ENCODE measurements at regions not wholly inside any gene's neighbourhood (a gene's known extent, or its start where the extent isn't known, plus 50 kb on each side); places are given as distances from the start of the nearest gene placed in this dataset.

- Histone ChIP-seq H3K4me1 (no peaks in the 10 kb centered on the region), H3K27me3 (no peaks in the 10 kb centered on the region), H3K9me3 (no peaks in the 10 kb centered on the region), H3K4me3 (no peak overlapping the region), H3K27ac (replicated peaks in 1 of 4) (no peak overlapping the region), H3K36me3 (no peaks in the 10 kb centered on the region)
- intact Hi-C loops (cut with DNase I), result no loop called here
- DNase-seq (ENCODE audit: extremely low spot score), result no peak
- TF ChIP-seq CTCF (IDR thresholded peaks at IDR 0.05) (no peak), POLR2A (IDR thresholded peaks at IDR 0.05; ENCODE audit: low read depth) (no peak), POLR2AphosphoS5 (IDR thresholded peaks at IDR 0.05) (no peak), EP300 (IDR thresholded peaks at IDR 0.05) (no peak)
- WGBS, result 73% methylated on average over 4 of the region's 4 CpGs
Observed at GRCh38 chr4:179145746-179146525, 1703.7 kb upstream of the AGA start.

GRCh38 chr4:179151770-179152169 is 1709.5 kb upstream of the AGA start:
- no peaks in the 10 kb centered on the region for H3K4me1 ChIP-seq
- no peak for DNase-seq (ENCODE audit: extremely low spot score)
- H3K36me3 ChIP-seq, result no peaks in the 10 kb centered on the region
- H3K27ac ChIP-seq (replicated peaks in 1 of 4), result no peak overlapping the region
- intact Hi-C loops (cut with DNase I), result no loop called here
- WGBS, result 78% methylated on average over 6 of the region's 6 CpGs
- no peak overlapping the region for H3K4me3 ChIP-seq
- no peaks in the 10 kb centered on the region for H3K27me3 ChIP-seq
- no peaks in the 10 kb centered on the region for H3K9me3 ChIP-seq
- no peak for TF ChIP-seq POLR2A (IDR thresholded peaks at IDR 0.05; ENCODE audit: low read depth)
- TF ChIP-seq CTCF (IDR thresholded peaks at IDR 0.05), result no peak
- no peak for TF ChIP-seq POLR2AphosphoS5 (IDR thresholded peaks at IDR 0.05)
- TF ChIP-seq EP300 (IDR thresholded peaks at IDR 0.05), result no peak

GRCh38 chr4:179163147-179163546 is 1720.9 kb upstream of the AGA start:
- TF ChIP-seq POLR2AphosphoS5 (IDR thresholded peaks at IDR 0.05), result no peak

GRCh38 chr4:179164267-179164999 is 1722.2 kb upstream of the AGA start:
- TF ChIP-seq EP300 (IDR thresholded peaks at IDR 0.05), result no peak
- Histone ChIP-seq H3K36me3 (no peaks in the 10 kb centered on the region), H3K27ac (replicated peaks in 1 of 4) (no peak overlapping the region), H3K9me3 (no peaks in the 10 kb centered on the region), H3K4me1 (no peaks in the 10 kb centered on the region), H3K4me3 (no peak overlapping the region), H3K27me3 (no peaks in the 10 kb centered on the region)
- 87% methylated on average over 5 of the region's 5 CpGs for WGBS
- no peak for DNase-seq (ENCODE audit: extremely low spot score)
- intact Hi-C loops (cut with DNase I), result no loop called here

More at GRCh38 chr4:179163147-179163546, 1720.9 kb upstream of the AGA start:
- no peaks in the 10 kb centered on the region for H3K36me3 ChIP-seq
- 67% methylated on average over 2 of the region's 2 CpGs for WGBS
- no peak overlapping the region for H3K27ac ChIP-seq (replicated peaks in 1 of 4)
- no peaks in the 10 kb centered on the region for H3K4me1 ChIP-seq
- H3K9me3 ChIP-seq, result no peaks in the 10 kb centered on the region
- intact Hi-C loops (cut with DNase I), result no loop called here
- no peaks in the 10 kb centered on the region for H3K27me3 ChIP-seq
- no peak for DNase-seq (ENCODE audit: extremely low spot score)
- H3K4me3 ChIP-seq, result no peak overlapping the region

- no peak for DNase-seq (ENCODE audit: extremely low spot score)
- no peaks in the 10 kb centered on the region for H3K36me3 ChIP-seq
- intact Hi-C loops (cut with DNase I), result no loop called here
- H3K27me3 ChIP-seq, result no peaks in the 10 kb centered on the region
- no peaks in the 10 kb centered on the region for H3K4me1 ChIP-seq
- TF ChIP-seq CTCF (IDR thresholded peaks at IDR 0.05), result no peak
- TF ChIP-seq POLR2A (IDR thresholded peaks at IDR 0.05; ENCODE audit: low read depth), result no peak
- TF ChIP-seq EP300 (IDR thresholded peaks at IDR 0.05), result no peak
- no peak for TF ChIP-seq POLR2AphosphoS5 (IDR thresholded peaks at IDR 0.05)
- H3K4me3 ChIP-seq, result no peak overlapping the region
- H3K9me3 ChIP-seq, result no peaks in the 10 kb centered on the region
- H3K27ac ChIP-seq (replicated peaks in 1 of 4), result no peak overlapping the region
- 90% methylated on average over 4 of the region's 4 CpGs for WGBS
Observed at GRCh38 chr4:179165000-179165738, 1722.9 kb upstream of the AGA start.

Data from esophagus muscularis mucosa (tissue), 4 donors.